Ovary (tissue), 3 donors: ENCODE measurements at regions not wholly inside any gene's neighbourhood (a gene's known extent, or its start where the extent isn't known, plus 50 kb on each side); places are given as distances from the start of the nearest gene placed in this dataset.
"Not testable (repeated sequence)": the region's sequence is repeated elsewhere in the genome, so short reads cannot be mapped to it uniquely, and the experiment has no call there.

Source experiments
- CTCF ChIP-seq, 3 donors: fragments of 450-650 bp in 2 of 3; fragments of 200-600 bp in 1 of 3; IDR thresholded peaks; one replicate each; pipeline versions ENCODE4 v1.5.1 to v1.8.0; 2016 to 2022; ENCODE audit warnings: antibody characterized with exemption in 3 of 3, mild to moderate bottlenecking in 1 of 3
- EP300 ChIP-seq: sonication (generic); formaldehyde crosslinking; IDR thresholded peaks from one replicate; pipeline ENCODE4 v1.6.1; 2017; ENCODE audit warnings: antibody characterized with exemption
- POLR2A ChIP-seq: fragments of 450-650 bp; IDR thresholded peaks from one replicate; pipeline ENCODE4 v1.6.1; 2017; ENCODE audit warnings: antibody characterized with exemption, mild to moderate bottlenecking, moderate library complexity
- donor health status: DM: no; HTN: no; CAD: no.

GRCh38 chr2:89293399-89293798, 601.9 kb downstream of the RPIA start:
- not testable (repeated sequence) for TF ChIP-seq POLR2A; CTCF (IDR thresholded peaks at IDR 0.05); EP300
